Colonic mucosa (tissue), 4 donors: ENCODE measurements at regions not wholly inside any gene's neighbourhood (a gene's known extent, or its start where the extent isn't known, plus 50 kb on each side); places are given as distances from the start of the nearest gene placed in this dataset.

Experiments used
- DNase-seq: peaks from one replicate; pipeline ENCODE4 v3.0.0-alpha.2; 2020
- H3K27ac ChIP-seq: fragments of 200-600 bp; one replicate; pipeline ENCODE4 v1.8.0; 2021
- H3K27me3 ChIP-seq: fragments of 200-600 bp; one replicate; pipeline ENCODE4 v1.8.0; 2021
- H3K36me3 ChIP-seq: fragments of 200-600 bp; one replicate; pipeline ENCODE4 v1.8.0; 2021
- H3K4me1 ChIP-seq: fragments of 200-600 bp; one replicate; pipeline ENCODE4 v1.8.0; 2021; ENCODE audit warnings: mild to moderate bottlenecking
- H3K4me3 ChIP-seq: fragments of 200-600 bp; one replicate; pipeline ENCODE4 v1.8.0; 2021
- H3K9ac ChIP-seq, 2 donors: one replicate each; pipeline ENCODE4 v1.7.0; 2013; ENCODE audit warnings: control low read depth in 2 of 2, low read depth in 2 of 2, low read length in 2 of 2
- H3K9me3 ChIP-seq: fragments of 200-600 bp; one replicate; pipeline ENCODE4 v1.8.0; 2021
- intact Hi-C: fragments of 100-400 bp; cut with DNase I; formaldehyde crosslinking; loops from one replicate; pipeline ENCODE4 v1.14.1; 2022
- TF ChIP-seq, protein P1 (sequence below): fragments of 200-600 bp; IDR thresholded peaks from one replicate; pipeline ENCODE4 v1.8.0; 2022; ENCODE audit warnings: antibody characterized with exemption, mild to moderate bottlenecking
- donor health status: healthy.
- donor health status: DM: no; HTN: no; CAD: no.
- donor health status: DM: no; HTN: no; CAD: no.

DNA sequence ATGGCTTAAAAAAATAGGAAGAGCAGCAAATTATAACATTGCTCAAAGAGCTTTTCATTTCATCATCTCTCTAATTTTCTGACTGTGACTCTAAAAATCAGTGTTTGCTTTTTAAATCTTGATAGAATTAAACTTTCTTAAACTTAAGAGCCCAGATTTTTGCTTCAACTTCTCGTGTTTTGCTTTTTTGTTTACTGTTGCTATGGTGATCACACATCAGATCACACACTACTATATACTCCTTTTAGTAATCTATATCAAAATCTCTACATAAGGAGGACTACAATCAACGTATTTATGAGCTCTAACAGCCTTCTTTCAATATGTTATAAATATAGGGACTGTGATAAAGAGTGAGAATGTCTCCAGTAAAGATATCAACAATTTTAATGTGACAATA is 537.3 kb downstream of the KCNT2 start:
- Histone ChIP-seq H3K36me3 (no peaks in the 10 kb centered on the region), H3K9me3 (no peaks in the 10 kb centered on the region), H3K27me3 (no peaks in the 10 kb centered on the region), H3K4me1 (no peaks in the 10 kb centered on the region), H3K9ac (no peak overlapping the region), H3K27ac (no peak overlapping the region), H3K4me3 (no peak overlapping the region)
- no peak for DNase-seq
- intact Hi-C loops, result no loop called here
- TF ChIP-seq, protein P1, sequence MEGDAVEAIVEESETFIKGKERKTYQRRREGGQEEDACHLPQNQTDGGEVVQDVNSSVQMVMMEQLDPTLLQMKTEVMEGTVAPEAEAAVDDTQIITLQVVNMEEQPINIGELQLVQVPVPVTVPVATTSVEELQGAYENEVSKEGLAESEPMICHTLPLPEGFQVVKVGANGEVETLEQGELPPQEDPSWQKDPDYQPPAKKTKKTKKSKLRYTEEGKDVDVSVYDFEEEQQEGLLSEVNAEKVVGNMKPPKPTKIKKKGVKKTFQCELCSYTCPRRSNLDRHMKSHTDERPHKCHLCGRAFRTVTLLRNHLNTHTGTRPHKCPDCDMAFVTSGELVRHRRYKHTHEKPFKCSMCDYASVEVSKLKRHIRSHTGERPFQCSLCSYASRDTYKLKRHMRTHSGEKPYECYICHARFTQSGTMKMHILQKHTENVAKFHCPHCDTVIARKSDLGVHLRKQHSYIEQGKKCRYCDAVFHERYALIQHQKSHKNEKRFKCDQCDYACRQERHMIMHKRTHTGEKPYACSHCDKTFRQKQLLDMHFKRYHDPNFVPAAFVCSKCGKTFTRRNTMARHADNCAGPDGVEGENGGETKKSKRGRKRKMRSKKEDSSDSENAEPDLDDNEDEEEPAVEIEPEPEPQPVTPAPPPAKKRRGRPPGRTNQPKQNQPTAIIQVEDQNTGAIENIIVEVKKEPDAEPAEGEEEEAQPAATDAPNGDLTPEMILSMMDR, result no peak

DNA sequence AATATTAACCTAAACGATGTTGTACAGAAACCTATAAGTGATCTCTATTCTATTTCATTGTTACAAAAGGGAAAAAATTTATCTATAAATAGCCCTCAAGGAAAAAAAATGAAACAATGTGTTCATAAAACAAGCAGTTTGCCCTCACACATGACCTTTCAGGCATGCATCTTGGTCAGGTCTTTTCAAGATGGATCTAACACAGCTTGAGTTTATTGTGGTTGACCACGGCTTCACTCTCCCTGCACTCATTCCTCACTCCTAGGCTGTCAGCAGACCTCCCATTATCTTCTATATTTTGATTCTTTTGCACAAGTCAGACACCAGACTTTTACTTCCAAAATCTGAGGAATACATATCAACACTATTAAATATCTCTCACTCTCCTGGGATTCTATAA is 544.3 kb downstream of the KCNT2 start:
- no peak overlapping the region for H3K4me3 ChIP-seq
- no peak overlapping the region for H3K27ac ChIP-seq
- H3K9me3 ChIP-seq, result no peaks in the 10 kb centered on the region
- H3K9ac ChIP-seq, result no peak overlapping the region
- no peaks in the 10 kb centered on the region for H3K36me3 ChIP-seq
- TF ChIP-seq, protein P1, result no peak
- intact Hi-C loops, result no loop called here
- H3K4me1 ChIP-seq, result no peaks in the 10 kb centered on the region
- no peaks in the 10 kb centered on the region for H3K27me3 ChIP-seq
- DNase-seq, result no peak

DNA sequence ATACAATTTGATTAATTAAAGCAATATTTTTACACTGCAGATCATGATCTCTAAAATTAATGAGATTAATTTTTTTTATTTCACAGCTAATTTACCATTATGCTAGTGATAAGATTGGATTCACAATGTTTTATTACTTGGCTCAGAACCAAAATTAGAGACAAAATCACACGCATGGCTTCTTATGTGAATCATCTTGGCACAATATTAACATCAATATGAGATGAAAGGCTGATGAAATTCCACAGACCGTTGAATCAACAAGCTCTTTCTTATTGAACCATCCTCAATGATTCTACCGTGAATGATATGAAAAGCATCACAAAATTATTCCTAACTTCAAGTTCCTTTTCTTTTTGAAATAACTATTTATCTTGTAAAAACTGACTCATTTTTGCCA is 544.9 kb downstream of the KCNT2 start:
- Histone ChIP-seq H3K36me3 (no peaks in the 10 kb centered on the region), H3K27me3 (no peaks in the 10 kb centered on the region), H3K27ac (no peak overlapping the region), H3K9me3 (no peaks in the 10 kb centered on the region), H3K4me3 (no peak overlapping the region), H3K9ac (no peak overlapping the region), H3K4me1 (no peaks in the 10 kb centered on the region)
- no peak for DNase-seq
- TF ChIP-seq, protein P1, result no peak
- intact Hi-C loops, result no loop called here

DNA sequence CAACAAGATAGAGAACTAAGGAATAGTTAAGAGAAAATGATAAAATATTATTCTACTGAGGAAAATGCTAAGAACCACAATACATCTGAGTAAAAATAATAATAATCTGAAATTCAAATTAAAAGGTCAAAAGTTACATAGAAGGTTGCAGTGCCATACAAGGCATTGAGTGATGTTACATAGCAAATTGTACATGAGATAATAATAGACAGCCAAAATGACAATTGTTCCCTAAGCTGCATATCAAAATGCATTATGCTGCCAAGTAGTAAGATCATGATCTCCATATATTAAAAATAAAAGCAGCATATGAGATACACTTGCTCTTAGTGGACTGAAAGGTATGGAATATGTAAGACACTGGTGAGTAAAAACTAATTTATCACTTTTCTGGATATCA is 547.7 kb downstream of the KCNT2 start:
- intact Hi-C loops, result no loop called here
- no peaks in the 10 kb centered on the region for H3K9me3 ChIP-seq
- H3K27me3 ChIP-seq, result no peaks in the 10 kb centered on the region
- no peak overlapping the region for H3K4me3 ChIP-seq
- no peaks in the 10 kb centered on the region for H3K36me3 ChIP-seq
- DNase-seq, result no peak
- TF ChIP-seq, protein P1, result no peak
- no peak overlapping the region for H3K9ac ChIP-seq
- no peaks in the 10 kb centered on the region for H3K4me1 ChIP-seq
- H3K27ac ChIP-seq, result no peak overlapping the region

DNA sequence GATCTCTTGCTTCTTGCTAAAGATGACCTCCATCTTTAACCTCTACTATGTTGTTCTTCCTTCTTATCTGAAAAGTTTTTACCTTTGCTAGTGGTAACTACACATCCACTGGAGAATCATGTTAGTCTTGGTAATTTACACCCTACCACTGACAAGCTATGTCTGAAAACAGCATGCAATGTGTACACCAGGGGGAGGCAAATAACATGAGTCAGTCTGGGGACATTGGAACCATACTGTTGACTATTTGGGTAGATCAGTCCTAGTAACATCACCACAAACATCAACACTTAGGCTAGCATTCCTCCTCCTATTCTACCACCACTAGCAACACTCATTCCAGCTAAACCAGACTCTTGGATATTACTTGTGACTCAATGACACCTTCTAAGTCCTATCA is 549.0 kb downstream of the KCNT2 start:
- Histone ChIP-seq H3K27me3 (no peaks in the 10 kb centered on the region), H3K27ac (no peak overlapping the region), H3K9ac (no peak overlapping the region), H3K9me3 (no peaks in the 10 kb centered on the region), H3K4me3 (no peak overlapping the region), H3K36me3 (no peaks in the 10 kb centered on the region), H3K4me1 (no peaks in the 10 kb centered on the region)
- TF ChIP-seq, protein P1, result no peak
- DNase-seq, result no peak
- intact Hi-C loops, result no loop called here

DNA sequence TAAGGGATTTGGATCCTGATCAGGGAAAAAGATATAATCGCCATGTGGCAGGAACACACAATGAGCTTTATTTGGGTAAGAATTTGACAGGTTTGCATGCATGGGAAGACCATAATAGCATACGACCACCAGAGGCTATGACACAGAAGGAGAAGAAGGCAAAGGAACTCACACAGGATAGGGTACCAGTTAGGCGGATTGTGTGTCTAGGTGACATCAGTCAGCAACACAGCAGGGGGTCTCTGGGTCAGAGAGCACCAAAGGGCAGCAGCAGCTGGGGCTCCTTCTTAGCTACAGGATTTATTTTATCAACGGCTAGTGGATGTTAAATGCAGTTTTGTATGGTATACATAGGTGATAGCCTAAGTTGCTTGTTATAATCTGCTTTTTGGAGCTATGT is 551.3 kb downstream of the KCNT2 start:
- Histone ChIP-seq H3K4me3 (no peak overlapping the region), H3K36me3 (no peaks in the 10 kb centered on the region), H3K27ac (no peak overlapping the region), H3K9me3 (no peaks in the 10 kb centered on the region), H3K9ac (no peak overlapping the region), H3K4me1 (no peaks in the 10 kb centered on the region), H3K27me3 (no peaks in the 10 kb centered on the region)
- intact Hi-C loops, result no loop called here
- no peak for DNase-seq
- TF ChIP-seq, protein P1, result no peak
